ENCODE measurements at regions not wholly inside any gene's neighbourhood (a gene's known extent, or its start where the extent isn't known, plus 50 kb on each side); places are given as distances from the start of the nearest gene placed in this dataset.
A peak's percentile ranks its signal among the peaks of the same experiment; 100 is the strongest.

DNA sequence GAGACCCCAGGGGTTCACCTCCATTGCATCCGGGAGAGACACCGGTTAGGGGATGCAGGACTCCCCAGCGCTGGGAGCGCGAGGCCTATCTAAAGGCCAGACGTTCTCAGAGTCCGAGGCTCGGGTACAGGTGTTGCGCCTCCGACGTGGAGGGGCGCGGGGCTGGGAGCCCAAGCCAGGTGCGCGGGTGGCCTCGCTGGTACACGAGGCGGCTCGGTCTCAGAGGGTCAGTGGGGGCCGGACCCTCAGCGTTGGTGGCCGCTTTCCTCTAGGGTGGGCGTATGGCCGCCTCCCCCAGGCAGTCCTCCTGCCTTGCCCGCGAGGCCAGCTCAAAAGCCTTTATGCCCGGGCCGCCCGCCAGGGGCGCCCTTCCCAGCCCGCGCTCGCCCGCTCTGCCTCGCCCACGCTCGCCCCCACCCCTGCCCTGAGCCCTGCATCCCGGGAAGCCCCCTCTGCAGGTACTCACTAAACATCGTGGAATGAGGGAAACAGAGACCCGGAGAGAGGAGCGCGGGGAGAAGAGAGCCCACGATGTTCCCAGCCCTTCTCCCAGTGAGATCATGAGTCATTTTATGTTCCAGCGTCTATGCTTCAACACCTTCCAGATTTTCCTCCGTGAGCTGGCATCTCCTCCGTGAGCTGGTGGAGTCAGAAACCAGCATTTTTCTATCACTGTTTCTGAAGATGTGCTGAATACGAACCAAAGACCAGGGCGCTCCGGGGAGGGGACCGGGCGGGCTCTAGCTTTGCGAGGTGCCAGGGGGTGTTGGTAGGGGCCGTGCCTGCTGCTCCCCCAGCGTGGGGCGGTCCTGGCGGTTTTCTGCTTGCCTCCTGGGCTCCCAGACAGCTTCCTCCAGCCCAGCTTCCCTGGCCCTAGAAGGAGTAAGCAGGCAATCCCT is 73.8 kb downstream of the DIO3 start:
- DNase-seq, result no peak
- Histone ChIP-seq H3K9me3 (ENCODE audit: control insufficient read depth, low read depth, low read length) (no peaks in the 10 kb centered on the region), H3K4me3 (ENCODE audit: low read length) (no peak overlapping the region), H3K27ac (ENCODE audit: low read length) (no peak overlapping the region), H3K27me3 (ENCODE audit: control insufficient read depth, insufficient read depth, low read length) (peaks cover 9% of the 10 kb centered on the region), H3K36me3 (ENCODE audit: control insufficient read depth, insufficient read depth, low read length) (no peaks in the 10 kb centered on the region), H3K4me1 (ENCODE audit: control insufficient read depth, insufficient read depth, low read length) (no peaks in the 10 kb centered on the region)
- WGBS (ENCODE audit: insufficient coverage, low lambda C conversion rate), result no CpG with 5 or more reads among the region's 56 CpGs

- no peaks in the 10 kb centered on the region for H3K36me3 ChIP-seq (ENCODE audit: control insufficient read depth, insufficient read depth, low read length)
- H3K27me3 ChIP-seq (ENCODE audit: control insufficient read depth, insufficient read depth, low read length), result peaks cover 11% of the 10 kb centered on the region
- H3K27ac ChIP-seq (ENCODE audit: low read length), result no peak overlapping the region
- H3K4me3 ChIP-seq (ENCODE audit: low read length), result no peak overlapping the region
- no peak for DNase-seq
- no CpG with 5 or more reads among the region's 18 CpGs for WGBS (ENCODE audit: insufficient coverage, low lambda C conversion rate)
- no peaks in the 10 kb centered on the region for H3K9me3 ChIP-seq (ENCODE audit: control insufficient read depth, low read depth, low read length)
- no peaks in the 10 kb centered on the region for H3K4me1 ChIP-seq (ENCODE audit: control insufficient read depth, insufficient read depth, low read length)
These were observed 74.7 kb downstream of the DIO3 start for GRCh38 chr14:101635749-101636560.

DNA sequence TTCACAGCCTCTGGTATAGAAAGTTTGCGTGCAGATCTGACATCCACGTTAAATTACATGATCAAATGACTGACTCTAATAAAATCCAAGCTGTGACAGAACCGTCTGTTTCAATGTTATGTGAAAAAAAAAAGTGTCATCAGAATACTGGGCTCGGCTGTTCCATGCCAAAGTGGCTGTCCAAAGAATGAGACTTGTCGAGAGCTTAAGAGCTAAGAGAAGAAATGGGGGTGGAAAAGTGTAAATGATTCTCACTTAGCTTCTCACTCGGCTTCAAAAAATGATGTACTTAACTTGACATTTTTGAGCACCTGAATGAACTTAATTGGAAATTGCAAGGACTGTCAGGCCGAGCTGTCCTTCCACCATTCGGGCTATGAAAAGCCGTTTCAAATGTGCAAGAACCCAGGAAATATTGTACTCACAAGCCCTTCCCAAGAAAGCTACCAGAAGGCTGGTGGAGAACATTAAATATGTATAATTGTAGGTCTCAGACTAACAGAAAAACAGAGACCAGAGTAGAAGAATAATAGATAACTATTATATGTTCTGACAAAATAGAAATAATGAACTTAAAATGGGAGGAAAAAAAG is 78.0 kb downstream of the DIO3 start:
- peaks cover 5% of the 10 kb centered on the region for H3K9me3 ChIP-seq (ENCODE audit: control insufficient read depth, low read depth, low read length)
- H3K36me3 ChIP-seq (ENCODE audit: control insufficient read depth, insufficient read depth, low read length), result no peaks in the 10 kb centered on the region
- no peak for DNase-seq
- no peaks in the 10 kb centered on the region for H3K4me1 ChIP-seq (ENCODE audit: control insufficient read depth, insufficient read depth, low read length)
- WGBS (ENCODE audit: insufficient coverage, low lambda C conversion rate), result 80% methylated on average over 5 of the region's 9 CpGs
- H3K27ac ChIP-seq (ENCODE audit: low read length), result no peak overlapping the region
- H3K27me3 ChIP-seq (ENCODE audit: control insufficient read depth, insufficient read depth, low read length), result peaks cover 11% of the 10 kb centered on the region
- no peak overlapping the region for H3K4me3 ChIP-seq (ENCODE audit: low read length)

GRCh38 chr14:101643651-101644050 is 82.4 kb downstream of the DIO3 start:
- Histone ChIP-seq H3K4me3 (ENCODE audit: low read length) (no peak overlapping the region), H3K36me3 (ENCODE audit: control insufficient read depth, insufficient read depth, low read length) (no peaks in the 10 kb centered on the region), H3K27ac (ENCODE audit: low read length) (no peak overlapping the region), H3K27me3 (ENCODE audit: control insufficient read depth, insufficient read depth, low read length) (peaks cover 7% of the 10 kb centered on the region), H3K4me1 (ENCODE audit: control insufficient read depth, insufficient read depth, low read length) (no peaks in the 10 kb centered on the region), H3K9me3 (ENCODE audit: control insufficient read depth, low read depth, low read length) (peaks cover 5% of the 10 kb centered on the region)
- DNase-seq, result no peak
- WGBS (ENCODE audit: insufficient coverage, low lambda C conversion rate), result 93% methylated on average over 6 of the region's 6 CpGs

GRCh38 chr14:101654051-101654450 is 92.8 kb downstream of the DIO3 start:
- Histone ChIP-seq H3K9me3 (ENCODE audit: control insufficient read depth, low read depth, low read length) (no peaks in the 10 kb centered on the region), H3K27ac (ENCODE audit: low read length) (no peak overlapping the region), H3K36me3 (ENCODE audit: control insufficient read depth, insufficient read depth, low read length) (no peaks in the 10 kb centered on the region), H3K4me3 (ENCODE audit: low read length) (no peak overlapping the region), H3K27me3 (ENCODE audit: control insufficient read depth, insufficient read depth, low read length) (peaks cover 13% of the 10 kb centered on the region), H3K4me1 (ENCODE audit: control insufficient read depth, insufficient read depth, low read length) (no peaks in the 10 kb centered on the region)
- DNase-seq, result no peak
- no CpG with 5 or more reads among the region's 2 CpGs for WGBS (ENCODE audit: insufficient coverage, low lambda C conversion rate)

DNA sequence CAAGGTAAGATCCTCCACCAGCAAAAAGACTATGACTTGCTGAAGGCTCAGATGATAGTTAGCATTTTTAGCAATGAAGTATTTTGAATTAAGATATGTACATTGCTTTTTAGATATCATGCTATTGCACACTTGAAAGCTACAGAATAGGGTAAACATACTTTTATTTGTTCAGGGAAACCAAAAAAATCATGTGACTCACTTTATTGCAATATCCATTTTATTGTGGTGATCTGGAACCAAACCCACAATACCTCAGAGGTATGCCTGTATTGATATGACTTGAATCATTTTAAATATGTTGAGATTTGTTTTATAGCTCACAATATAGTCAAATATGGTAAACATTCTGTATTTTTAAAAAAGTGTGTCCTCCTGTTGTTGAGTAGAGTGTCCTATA is 96.1 kb downstream of the DIO3 start:
- H3K4me3 ChIP-seq (ENCODE audit: low read length), result no peak overlapping the region
- no peak for DNase-seq
- no peaks in the 10 kb centered on the region for H3K4me1 ChIP-seq (ENCODE audit: control insufficient read depth, insufficient read depth, low read length)
- peaks cover 13% of the 10 kb centered on the region for H3K27me3 ChIP-seq (ENCODE audit: control insufficient read depth, insufficient read depth, low read length)
- no peaks in the 10 kb centered on the region for H3K36me3 ChIP-seq (ENCODE audit: control insufficient read depth, insufficient read depth, low read length)
- no peak overlapping the region for H3K27ac ChIP-seq (ENCODE audit: low read length)
- H3K9me3 ChIP-seq (ENCODE audit: control insufficient read depth, low read depth, low read length), result no peaks in the 10 kb centered on the region

DNA sequence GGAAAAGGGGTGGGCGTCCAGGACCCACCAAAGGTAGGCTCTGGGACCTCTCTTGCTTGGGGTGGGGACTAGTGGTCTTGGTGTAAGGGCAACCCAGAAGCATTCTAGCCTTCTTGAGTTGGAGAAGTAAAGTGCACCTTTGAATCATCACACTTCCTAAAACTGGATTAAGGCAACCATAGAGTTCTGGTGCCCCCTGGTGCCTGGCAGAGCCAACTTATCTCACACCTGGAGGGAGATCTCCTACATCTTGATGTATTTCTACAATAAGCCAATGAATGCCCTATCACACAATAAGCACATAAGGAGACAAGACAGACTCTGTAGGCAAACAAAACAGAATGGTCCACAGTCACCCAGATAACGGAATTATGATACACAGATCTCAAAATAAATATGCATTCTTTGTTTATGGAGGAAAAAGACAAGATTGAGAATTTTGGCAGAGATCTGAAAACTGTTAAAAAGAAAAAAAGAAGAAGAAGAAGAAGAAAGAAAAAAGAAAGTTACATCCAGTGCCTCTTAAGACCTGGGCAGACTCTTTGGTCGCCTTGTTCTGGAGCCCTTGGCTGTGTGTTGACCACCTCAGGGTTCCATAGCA is 95.9 kb upstream of the PPP2R5C start:
- Histone ChIP-seq H3K27me3 (ENCODE audit: control insufficient read depth, insufficient read depth, low read length) (peaks cover 3% of the 10 kb centered on the region), H3K4me3 (ENCODE audit: low read length) (no peak overlapping the region), H3K36me3 (ENCODE audit: control insufficient read depth, insufficient read depth, low read length) (no peaks in the 10 kb centered on the region), H3K27ac (ENCODE audit: low read length) (no peak overlapping the region), H3K4me1 (ENCODE audit: control insufficient read depth, insufficient read depth, low read length) (no peaks in the 10 kb centered on the region), H3K9me3 (ENCODE audit: control insufficient read depth, low read depth, low read length) (no peaks in the 10 kb centered on the region)
- WGBS (ENCODE audit: insufficient coverage, low lambda C conversion rate), result 38% methylated on average over 1 of the region's 3 CpGs
- peak; percentile 11 to 30 for DNase-seq

DNA sequence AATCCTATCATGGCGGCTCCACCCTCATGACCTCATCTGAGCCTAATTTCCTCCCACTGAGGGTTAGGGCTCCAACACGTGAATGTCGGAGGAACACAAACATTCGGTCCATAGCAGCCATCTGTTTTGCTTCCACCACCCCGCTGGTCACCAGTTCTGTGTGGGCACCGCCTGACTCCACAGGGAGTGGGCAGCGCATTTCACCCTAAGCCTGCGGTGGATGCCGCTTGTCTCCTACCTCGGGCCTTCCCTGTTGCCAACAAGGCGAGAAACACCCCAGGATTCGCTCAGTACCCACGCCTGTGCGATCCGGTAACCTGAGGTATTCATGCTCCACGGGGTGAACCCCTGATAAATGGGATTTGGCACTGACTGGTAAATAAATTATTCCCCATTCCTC is 95.2 kb upstream of the PPP2R5C start:
- H3K27ac ChIP-seq (ENCODE audit: low read length), result no peak overlapping the region
- no CpG with 5 or more reads among the region's 16 CpGs for WGBS (ENCODE audit: insufficient coverage, low lambda C conversion rate)
- peaks cover 3% of the 10 kb centered on the region for H3K27me3 ChIP-seq (ENCODE audit: control insufficient read depth, insufficient read depth, low read length)
- no peaks in the 10 kb centered on the region for H3K36me3 ChIP-seq (ENCODE audit: control insufficient read depth, insufficient read depth, low read length)
- no peaks in the 10 kb centered on the region for H3K9me3 ChIP-seq (ENCODE audit: control insufficient read depth, low read depth, low read length)
- DNase-seq, result no peak
- H3K4me1 ChIP-seq (ENCODE audit: control insufficient read depth, insufficient read depth, low read length), result no peaks in the 10 kb centered on the region
- H3K4me3 ChIP-seq (ENCODE audit: low read length), result no peak overlapping the region

- peaks cover 3% of the 10 kb centered on the region for H3K27me3 ChIP-seq (ENCODE audit: control insufficient read depth, insufficient read depth, low read length)
- H3K36me3 ChIP-seq (ENCODE audit: control insufficient read depth, insufficient read depth, low read length), result no peaks in the 10 kb centered on the region
- DNase-seq, result no peak
- no peaks in the 10 kb centered on the region for H3K4me1 ChIP-seq (ENCODE audit: control insufficient read depth, insufficient read depth, low read length)
- H3K4me3 ChIP-seq (ENCODE audit: low read length), result no peak overlapping the region
- H3K27ac ChIP-seq (ENCODE audit: low read length), result no peak overlapping the region
- no peaks in the 10 kb centered on the region for H3K9me3 ChIP-seq (ENCODE audit: control insufficient read depth, low read depth, low read length)
These were observed 91.9 kb upstream of the PPP2R5C start for GRCh38 chr14:101669629-101670028.

DNA sequence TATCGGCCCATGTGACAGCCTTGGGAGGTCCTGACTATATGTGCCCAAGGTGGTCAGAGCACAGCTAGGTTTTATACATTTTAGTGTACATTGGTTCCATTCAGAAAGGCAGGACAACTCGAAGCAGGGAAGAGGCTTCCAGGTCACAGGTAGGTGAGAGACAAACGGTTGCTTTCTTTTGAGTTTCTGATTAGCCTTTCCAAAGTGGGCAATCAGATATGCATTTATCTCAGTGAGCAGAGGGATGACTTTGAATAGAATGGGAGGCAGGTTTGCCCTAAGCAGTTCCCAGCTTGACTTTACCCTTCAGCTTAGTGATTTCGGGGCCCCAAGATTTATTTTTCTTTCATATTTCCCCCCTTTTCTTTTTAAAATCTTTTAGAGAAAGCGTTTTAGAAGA is 87.6 kb upstream of the PPP2R5C start:
- no peak for DNase-seq
- no peaks in the 10 kb centered on the region for H3K4me1 ChIP-seq (ENCODE audit: control insufficient read depth, insufficient read depth, low read length)
- H3K4me3 ChIP-seq (ENCODE audit: low read length), result no peak overlapping the region
- no peak overlapping the region for H3K27ac ChIP-seq (ENCODE audit: low read length)
- H3K36me3 ChIP-seq (ENCODE audit: control insufficient read depth, insufficient read depth, low read length), result no peaks in the 10 kb centered on the region
- no peaks in the 10 kb centered on the region for H3K9me3 ChIP-seq (ENCODE audit: control insufficient read depth, low read depth, low read length)
- WGBS (ENCODE audit: insufficient coverage, low lambda C conversion rate), result 70% methylated on average over 3 of the region's 5 CpGs
- H3K27me3 ChIP-seq (ENCODE audit: control insufficient read depth, insufficient read depth, low read length), result no peaks in the 10 kb centered on the region
